GM10248 (cell line): ENCODE measurements at regions not wholly inside any gene's neighbourhood (a gene's known extent, or its start where the extent isn't known, plus 50 kb on each side); places are given as distances from the start of the nearest gene placed in this dataset.

Experiments used
- CTCF ChIA-PET: fragments of 300-600 bp; sonication (Branson Sonifier 250); formaldehyde crosslinking; extraction: SDS; loops from one replicate; lab custom pipeline; 2021; ENCODE audit warnings: antibody characterized with exemption; lab: Yijun Ruan, JAX
- POLR2A ChIA-PET: fragments of 350-650 bp; sonication (Branson Sonifier 250); formaldehyde crosslinking; extraction: SDS; loops from one replicate; lab custom pipeline; 2020; ENCODE audit warnings: antibody characterized with exemption; lab: Yijun Ruan, JAX
- DNase-seq: peaks from one replicate; pipeline ENCODE4 v3.0.0; 2012; ENCODE audit errors: extremely low spot score
- TF ChIP-seq, protein P1 (sequence below): IDR thresholded peaks from 2 replicates; pipeline ENCODE4 v1.5.1; 2012; ENCODE audit warnings: mild to moderate bottlenecking, low read depth; ENCODE audit errors: extremely low read depth, missing control alignments, control extremely low read depth

DNA sequence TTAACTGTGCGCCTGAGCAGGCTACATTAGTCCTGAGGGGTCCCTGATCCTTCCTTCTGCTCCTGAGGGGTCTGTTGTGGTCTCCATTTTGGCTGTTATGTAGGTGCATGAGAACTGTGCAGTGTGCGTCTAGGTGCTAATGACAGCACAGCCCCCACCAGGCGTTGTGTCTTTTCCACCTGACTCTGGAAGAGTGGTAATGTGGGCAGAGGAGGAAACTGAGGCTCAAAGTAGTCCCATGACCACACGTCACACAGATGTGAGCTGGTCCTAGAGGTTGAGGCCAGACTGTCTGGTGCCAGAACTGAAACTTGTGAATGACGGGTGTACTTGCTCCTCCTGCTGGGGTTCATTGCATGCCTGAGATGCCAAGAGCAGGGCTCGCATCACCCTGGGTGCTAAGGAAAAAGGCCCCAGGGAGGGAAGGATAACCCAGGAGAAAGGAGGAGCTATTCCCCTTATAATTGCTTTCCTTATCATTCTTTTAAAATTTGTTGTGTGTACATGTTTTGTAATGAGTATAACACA is 111.8 kb downstream of the SLC25A47 start:
- TF ChIP-seq, protein P1, sequence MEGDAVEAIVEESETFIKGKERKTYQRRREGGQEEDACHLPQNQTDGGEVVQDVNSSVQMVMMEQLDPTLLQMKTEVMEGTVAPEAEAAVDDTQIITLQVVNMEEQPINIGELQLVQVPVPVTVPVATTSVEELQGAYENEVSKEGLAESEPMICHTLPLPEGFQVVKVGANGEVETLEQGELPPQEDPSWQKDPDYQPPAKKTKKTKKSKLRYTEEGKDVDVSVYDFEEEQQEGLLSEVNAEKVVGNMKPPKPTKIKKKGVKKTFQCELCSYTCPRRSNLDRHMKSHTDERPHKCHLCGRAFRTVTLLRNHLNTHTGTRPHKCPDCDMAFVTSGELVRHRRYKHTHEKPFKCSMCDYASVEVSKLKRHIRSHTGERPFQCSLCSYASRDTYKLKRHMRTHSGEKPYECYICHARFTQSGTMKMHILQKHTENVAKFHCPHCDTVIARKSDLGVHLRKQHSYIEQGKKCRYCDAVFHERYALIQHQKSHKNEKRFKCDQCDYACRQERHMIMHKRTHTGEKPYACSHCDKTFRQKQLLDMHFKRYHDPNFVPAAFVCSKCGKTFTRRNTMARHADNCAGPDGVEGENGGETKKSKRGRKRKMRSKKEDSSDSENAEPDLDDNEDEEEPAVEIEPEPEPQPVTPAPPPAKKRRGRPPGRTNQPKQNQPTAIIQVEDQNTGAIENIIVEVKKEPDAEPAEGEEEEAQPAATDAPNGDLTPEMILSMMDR = no peak
- ChIA-PET POLR2A (no interaction called here), CTCF (interaction anchor here (1.0 to 1.2 kb wide), 4 partner anchors 10 to 25 kb away, joined by 3 read pairs; no protein-coding TSS in a partner anchor)
- no peak for DNase-seq

DNA sequence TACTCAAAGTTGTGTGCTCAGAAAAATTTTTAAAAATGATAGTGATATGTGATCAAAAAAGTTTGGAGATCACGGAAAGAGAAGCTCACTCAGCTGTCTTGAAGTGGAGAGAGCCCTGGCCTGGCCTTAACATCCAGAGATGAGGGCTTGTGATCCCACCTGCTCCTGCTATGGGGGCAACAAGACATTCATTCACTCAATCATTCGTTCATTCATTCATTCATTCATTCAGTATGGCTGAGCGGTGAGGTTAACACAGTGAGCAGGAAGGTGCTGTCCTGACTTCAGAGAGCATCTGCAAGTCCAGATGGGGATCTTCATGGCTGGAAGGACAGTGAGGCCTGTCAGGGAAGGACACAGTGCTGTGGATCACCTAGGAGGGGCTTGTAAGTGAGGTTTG is 112.3 kb downstream of the SLC25A47 start:
- DNase-seq = no peak
- POLR2A ChIA-PET = no interaction called here
- TF ChIP-seq, protein P1 = no peak
- CTCF ChIA-PET = interaction anchor here (1.2 kb wide), 1 partner anchor 19 kb away, joined by 3 read pairs; no protein-coding TSS in a partner anchor

DNA sequence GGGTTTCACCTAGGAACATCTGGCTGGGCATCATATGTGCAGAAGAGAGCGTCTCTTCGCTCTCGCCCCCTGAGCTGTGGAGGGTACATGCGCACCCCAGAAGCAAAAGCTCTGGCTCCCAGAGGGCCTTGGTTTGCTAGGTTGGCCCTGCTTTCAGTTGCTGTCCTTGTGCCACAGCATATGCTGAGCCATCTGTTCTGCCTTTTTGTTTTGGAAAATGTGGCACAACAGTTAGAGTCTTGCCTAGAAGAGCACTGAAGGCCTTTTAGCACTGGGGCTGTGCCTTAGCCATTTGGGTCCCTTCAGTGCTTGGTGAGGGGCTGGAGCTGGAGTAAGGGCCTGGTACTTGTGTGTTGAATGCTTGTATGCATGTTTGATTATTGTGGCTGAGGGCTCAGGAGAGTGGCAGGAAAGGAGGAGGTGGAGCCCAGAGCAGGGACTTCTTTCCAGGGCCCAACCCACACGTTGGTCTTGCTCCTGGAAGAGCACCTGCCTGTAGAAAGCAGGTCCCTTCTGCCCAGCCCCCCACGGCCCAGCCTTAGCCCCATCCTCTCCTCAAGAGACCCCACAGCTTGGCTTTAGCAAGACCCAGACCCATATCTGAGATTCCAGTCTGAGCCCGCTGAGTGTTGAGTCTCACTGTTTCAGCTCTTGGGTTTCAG is 113.7 kb downstream of the SLC25A47 start:
- CTCF ChIA-PET = interaction anchor here (3.4 kb wide), 1 partner anchor 218 kb away, joined by 11 read pairs; no protein-coding TSS in a partner anchor
- TF ChIP-seq, protein P1 = no peak
- no peak for DNase-seq
- POLR2A ChIA-PET = no interaction called here

DNA sequence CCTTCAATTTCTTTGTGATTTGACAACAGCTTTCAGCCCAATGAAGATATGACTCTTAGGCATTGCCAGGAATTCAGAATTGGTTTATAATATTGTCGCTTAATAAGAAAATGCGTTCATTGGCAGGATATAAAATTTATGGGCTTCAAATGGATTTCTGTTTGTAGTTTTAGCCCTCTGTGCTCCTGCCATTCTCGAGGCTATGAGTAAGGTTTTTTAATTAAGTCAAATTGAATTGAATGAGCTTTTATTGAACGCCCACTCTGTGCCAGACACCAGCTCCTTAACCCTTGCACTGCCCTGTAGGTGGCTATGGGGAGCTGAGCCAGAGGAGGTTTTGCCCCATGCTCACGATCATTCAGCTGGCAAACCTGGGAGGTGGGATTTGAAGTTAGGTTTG is 115.1 kb downstream of the SLC25A47 start:
- POLR2A ChIA-PET = no interaction called here
- TF ChIP-seq, protein P1 = no peak
- DNase-seq = no peak
- CTCF ChIA-PET = interaction anchor here (1.0 to 3.4 kb wide), 3 partner anchors 21 to 217 kb away, joined by 3 to 11 read pairs (median 3); no protein-coding TSS in a partner anchor

DNA sequence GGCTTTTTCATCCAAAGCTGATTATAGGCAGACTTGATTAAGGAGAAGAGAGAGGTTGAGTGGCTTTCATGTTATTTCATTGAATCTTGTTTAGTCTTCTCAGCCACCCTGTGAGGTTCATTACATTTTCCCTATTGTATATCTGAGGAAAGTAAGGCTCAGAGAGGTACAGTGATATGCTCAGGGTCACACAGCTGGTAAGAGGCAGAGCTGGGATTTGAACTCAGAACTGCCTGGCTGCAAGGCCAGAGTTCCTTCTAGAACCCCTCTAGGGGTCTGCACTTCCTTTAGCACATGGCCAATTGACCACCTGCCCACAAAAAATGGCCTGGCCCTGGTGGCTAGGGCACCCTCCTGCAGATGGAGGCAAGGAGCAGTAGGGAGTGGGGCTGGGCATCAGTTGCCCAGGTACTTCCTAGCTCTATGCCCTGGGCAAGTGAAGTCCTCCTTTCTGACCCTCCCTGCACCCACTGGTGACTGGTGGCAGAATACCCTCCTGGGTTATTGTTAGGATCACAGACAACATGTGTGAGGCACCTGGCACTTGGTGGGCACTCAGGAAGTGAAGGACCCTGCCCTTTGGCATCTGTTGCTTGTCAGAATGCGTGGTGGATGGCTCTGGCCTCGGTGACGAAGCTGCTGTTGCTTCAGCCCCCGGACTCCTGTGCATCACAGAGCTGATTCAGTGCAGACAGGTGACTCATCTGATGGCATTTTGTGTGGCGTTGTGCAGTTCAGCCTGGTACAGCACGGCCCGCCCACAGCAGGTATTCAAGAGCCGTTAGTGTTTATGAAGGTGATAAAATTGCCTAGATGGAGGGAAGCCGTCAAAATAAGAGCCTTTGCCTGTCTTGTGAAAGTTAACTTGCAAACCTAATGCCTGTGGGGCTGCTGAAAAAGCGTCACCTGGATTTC is 115.8 kb downstream of the SLC25A47 start:
- ChIA-PET CTCF (interaction anchor here (1.0 to 3.4 kb wide), 4 partner anchors 22 to 224 kb away, joined by 3 to 11 read pairs (median 3); no protein-coding TSS in a partner anchor), POLR2A (no interaction called here)
- TF ChIP-seq, protein P1 = no peak
- no peak for DNase-seq

DNA sequence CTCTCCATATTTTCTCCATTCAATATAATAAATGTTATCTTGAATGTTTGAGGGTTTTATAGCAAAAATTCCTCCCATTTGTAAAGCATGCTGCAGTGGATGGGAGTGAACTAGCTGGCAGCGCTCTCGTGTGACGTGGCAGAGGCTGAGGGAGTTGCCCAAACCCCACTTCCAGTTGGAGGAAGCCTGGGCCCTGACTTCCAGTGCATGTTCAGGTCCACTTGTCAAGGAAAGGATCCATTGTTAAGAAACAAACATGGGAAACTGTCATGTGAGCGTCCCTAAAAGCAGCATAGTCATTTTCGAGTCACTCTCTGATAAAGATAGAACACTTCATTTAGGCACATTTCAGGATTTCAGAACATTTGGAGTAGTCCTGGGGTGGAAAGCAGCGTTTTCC is 116.6 kb downstream of the SLC25A47 start:
- TF ChIP-seq, protein P1 = no peak
- CTCF ChIA-PET = interaction anchor here (0.7 to 3.4 kb wide), 8 partner anchors 13 to 223 kb away, joined by 3 to 11 read pairs (median 4); no protein-coding TSS in a partner anchor
- DNase-seq = no peak
- POLR2A ChIA-PET = no interaction called here
